Neuronal stem cell (in vitro differentiated cells): ENCODE measurements at regions not wholly inside any gene's neighbourhood (a gene's known extent, or its start where the extent isn't known, plus 50 kb on each side); places are given as distances from the start of the nearest gene placed in this dataset.

Experiments
- DNase-seq: peaks from one replicate; pipeline ENCODE4 v3.0.0-alpha.2; 2013; ENCODE audit warnings: low spot score
- H2AFZ ChIP-seq: one replicate; pipeline ENCODE4 v1.6.1; 2013; ENCODE audit warnings: mild to moderate bottlenecking, low read length, inconsistent platforms
- H2AK5ac ChIP-seq: 2 replicates; pipeline ENCODE4 v1.6.1; 2013; ENCODE audit warnings: low read depth, mild to moderate bottlenecking, inconsistent platforms, low read length, moderate library complexity, mixed read lengths
- H2BK120ac ChIP-seq: 2 replicates; pipeline ENCODE4 v1.6.1; 2013; ENCODE audit warnings: low read depth, mild to moderate bottlenecking, inconsistent platforms, low read length, moderate library complexity, mixed read lengths
- H2BK12ac ChIP-seq: one replicate; pipeline ENCODE4 v1.6.1; 2013; ENCODE audit warnings: low read length, inconsistent platforms
- H2BK15ac ChIP-seq: 2 replicates; pipeline ENCODE4 v1.6.1; 2013; ENCODE audit warnings: mild to moderate bottlenecking, low read length, inconsistent platforms, mixed read lengths
- H2BK5ac ChIP-seq: one replicate; pipeline ENCODE4 v1.6.1; 2013; ENCODE audit warnings: inconsistent platforms, mild to moderate bottlenecking, low read length, moderate library complexity
- H3K14ac ChIP-seq: one replicate; pipeline ENCODE4 v1.6.1; 2013; ENCODE audit warnings: low read length, inconsistent platforms
- H3K18ac ChIP-seq: 2 replicates; pipeline ENCODE4 v1.6.1; 2013; ENCODE audit warnings: low read length, inconsistent platforms
- H3K23ac ChIP-seq: 2 replicates; pipeline ENCODE4 v1.6.1; 2013; ENCODE audit warnings: low read depth, mild to moderate bottlenecking, mixed read lengths, low read length, inconsistent platforms; ENCODE audit not compliant: poor library complexity
- H3K27ac ChIP-seq: replicated peaks from 3 replicates; pipeline ENCODE4 v1.5.1; 2013; ENCODE audit warnings: low read length, inconsistent platforms
- H3K27me3 ChIP-seq, 3 experiments: 2 replicates each; pipeline ENCODE4 v1.6.1; 2013; ENCODE audit warnings: low read length in 3 of 3, mild to moderate bottlenecking in 2 of 3, inconsistent platforms in 1 of 3, low read depth in 1 of 3, mixed read lengths in 1 of 3, moderate library complexity in 1 of 3; ENCODE audit not compliant: control insufficient read depth in 3 of 3, insufficient read depth in 3 of 3
- H3K36me3 ChIP-seq, 2 donors: replicated peaks in 1 of 2; 2 replicates each; pipeline ENCODE4 v1.6.1; 2013; ENCODE audit warnings: low read length in 2 of 2; ENCODE audit not compliant: control insufficient read depth in 2 of 2, insufficient read depth in 2 of 2
- H3K4ac ChIP-seq: 2 replicates; pipeline ENCODE4 v1.6.1; 2013; ENCODE audit warnings: inconsistent platforms, mild to moderate bottlenecking, low read length, moderate library complexity
- H3K4me1 ChIP-seq, 2 donors: 1 replicate in 1 of 2; 2 replicates in 1 of 2; pipeline ENCODE4 v1.6.1; 2013; ENCODE audit warnings: low read length in 2 of 2, low read depth in 1 of 2; ENCODE audit not compliant: control insufficient read depth in 2 of 2, insufficient read depth in 1 of 2
- H3K4me2 ChIP-seq: one replicate; pipeline ENCODE4 v1.6.1; 2013; ENCODE audit warnings: mild to moderate bottlenecking, low read length, inconsistent platforms; ENCODE audit not compliant: insufficient read depth, poor library complexity, severe bottlenecking
- H3K4me3 ChIP-seq, 2 donors: 2 replicates each; pipeline ENCODE4 v1.5.1; 2013; ENCODE audit warnings: low read length in 2 of 2, mild to moderate bottlenecking in 2 of 2, inconsistent platforms in 1 of 2, moderate library complexity in 1 of 2
- H3K79me1 ChIP-seq: one replicate; pipeline ENCODE4 v1.6.1; 2013; ENCODE audit warnings: low read depth, mild to moderate bottlenecking, inconsistent platforms, low read length, moderate library complexity
- H3K9ac ChIP-seq: one replicate; pipeline ENCODE4 v1.6.1; 2013; ENCODE audit warnings: mild to moderate bottlenecking, low read depth, low read length, inconsistent platforms; ENCODE audit not compliant: poor library complexity
- H3K9me3 ChIP-seq, 2 donors: replicated peaks in 1 of 2; 2 replicates each; pipeline versions ENCODE3 to v1.6.1; 2013; ENCODE audit warnings: low read length in 2 of 2, mild to moderate bottlenecking in 2 of 2, inconsistent platforms in 1 of 2, low read depth in 1 of 2, mixed read lengths in 1 of 2, moderate library complexity in 1 of 2; ENCODE audit not compliant: control insufficient read depth in 2 of 2, insufficient read depth in 1 of 2
- H4K8ac ChIP-seq: one replicate; pipeline ENCODE4 v1.6.1; 2013; ENCODE audit warnings: low read depth, mild to moderate bottlenecking, inconsistent platforms, low read length, moderate library complexity
- H4K91ac ChIP-seq: one replicate; pipeline ENCODE4 v1.6.1; 2013; ENCODE audit warnings: low read length, low read depth, mild to moderate bottlenecking, inconsistent platforms; ENCODE audit not compliant: poor library complexity
- WGBS, 2 donors: extraction: QIAGEN DNeasy Blood & Tissue Kit; methylation state at CpG; one replicate each; pipeline ENCODE4 v1.1.7; 2013; ENCODE audit warnings: missing lambda C conversion rate in 2 of 2, mixed read lengths in 1 of 2; ENCODE audit not compliant: insufficient read length in 2 of 2, insufficient replicate concordance in 1 of 2; ENCODE audit errors: extremely low coverage in 2 of 2; 5-methylcytosine and 5-hydroxymethylcytosine counted together

- Histone ChIP-seq H4K8ac (no peak overlapping the region), H4K91ac (no peak overlapping the region), H3K36me3 (no peaks in the 10 kb centered on the region), H3K4ac (no peak overlapping the region), H3K79me1 (no peaks in the 10 kb centered on the region), H3K4me2 (no peak overlapping the region), H2BK12ac (no peak overlapping the region), H3K27me3 (peaks cover 0 to 8% (median 0%) of the 10 kb centered on the region in 3 experiments), H3K23ac (no peak overlapping the region), H3K4me3 (no peak overlapping the region), H3K9ac (no peak overlapping the region), H2BK120ac (no peak overlapping the region), H2AK5ac (no peak overlapping the region), H2BK5ac (no peak overlapping the region), H3K18ac (no peak overlapping the region), H3K9me3 (no peaks in the 10 kb centered on the region), H3K4me1 (peaks cover 0 to 5% of the 10 kb centered on the region in 2 donors), H2AFZ (no peak overlapping the region), H2BK15ac (no peak overlapping the region), H3K14ac (no peak overlapping the region), H3K27ac (no peak overlapping the region)
- no CpG with 5 or more reads among the region's 4 CpGs for WGBS, 2 donors
- no peak for DNase-seq
Measured at GRCh38 chrX:69362856-69363255, 141.3 kb upstream of the NALF2 start.

GRCh38 chrX:69362354-69362753, 141.8 kb upstream of the NALF2 start:
- Histone ChIP-seq H4K8ac (no peak overlapping the region), H2AK5ac (no peak overlapping the region), H3K9me3 (no peaks in the 10 kb centered on the region), H3K27ac (no peak overlapping the region), H4K91ac (no peak overlapping the region), H3K4ac (no peak overlapping the region), H3K79me1 (no peaks in the 10 kb centered on the region), H3K14ac (no peak overlapping the region), H3K4me1 (peaks cover 0 to 5% of the 10 kb centered on the region in 2 donors), H3K18ac (peak overlapping the region; percentile 38), H3K9ac (peak overlapping the region; percentile 21), H3K4me2 (no peak overlapping the region), H3K23ac (no peak overlapping the region), H3K36me3 (no peaks in the 10 kb centered on the region), H2AFZ (no peak overlapping the region), H3K27me3 (peaks cover 0 to 8% (median 0%) of the 10 kb centered on the region in 3 experiments), H2BK15ac (no peak overlapping the region), H3K4me3 (no peak overlapping the region), H2BK120ac (no peak overlapping the region), H2BK5ac (no peak overlapping the region), H2BK12ac (no peak overlapping the region)
- no CpG with 5 or more reads among the region's 5 CpGs for WGBS, 2 donors
- no peak for DNase-seq

- no peak for DNase-seq
- H3K14ac ChIP-seq, result no peak overlapping the region
- no CpG with 5 or more reads among the region's 5 CpGs for WGBS, 2 donors
- no peak overlapping the region for H2BK12ac ChIP-seq
- no peak overlapping the region for H4K8ac ChIP-seq
- no peak overlapping the region for H3K27ac ChIP-seq
- peaks cover 0 to 5% of the 10 kb centered on the region in 2 donors for H3K4me1 ChIP-seq
- no peak overlapping the region for H3K9ac ChIP-seq
- H2AFZ ChIP-seq, result no peak overlapping the region
- no peak overlapping the region for H2BK5ac ChIP-seq
- no peak overlapping the region for H3K4ac ChIP-seq
- H2BK120ac ChIP-seq, result no peak overlapping the region
- H4K91ac ChIP-seq, result no peak overlapping the region
- H3K9me3 ChIP-seq, result no peaks in the 10 kb centered on the region
- H3K4me3 ChIP-seq, result no peak overlapping the region
- H3K18ac ChIP-seq, result no peak overlapping the region
- H3K23ac ChIP-seq, result no peak overlapping the region
- no peak overlapping the region for H2AK5ac ChIP-seq
- no peak overlapping the region for H3K4me2 ChIP-seq
- H3K36me3 ChIP-seq, result no peaks in the 10 kb centered on the region
- no peak overlapping the region for H2BK15ac ChIP-seq
- peaks cover 0 to 8% (median 0%) of the 10 kb centered on the region in 3 experiments for H3K27me3 ChIP-seq
- H3K79me1 ChIP-seq, result no peaks in the 10 kb centered on the region
Measured at GRCh38 chrX:69361311-69361845, 142.7 kb upstream of the NALF2 start.

- Histone ChIP-seq H3K23ac (no peak overlapping the region), H2AK5ac (no peak overlapping the region), H2BK120ac (no peak overlapping the region), H2AFZ (no peak overlapping the region), H4K8ac (no peak overlapping the region), H3K27me3 (no peaks in the 10 kb centered on the region), H3K18ac (no peak overlapping the region), H3K79me1 (no peaks in the 10 kb centered on the region), H3K36me3 (no peaks in the 10 kb centered on the region), H2BK5ac (no peak overlapping the region), H3K4me3 (no peak overlapping the region), H3K4me1 (peaks cover 0 to under 1% of the 10 kb centered on the region in 2 donors), H3K9me3 (no peaks in the 10 kb centered on the region), H2BK12ac (no peak overlapping the region), H3K27ac (no peak overlapping the region), H3K4me2 (no peak overlapping the region), H4K91ac (no peak overlapping the region), H3K9ac (no peak overlapping the region), H3K14ac (no peak overlapping the region), H2BK15ac (no peak overlapping the region), H3K4ac (no peak overlapping the region)
- no peak for DNase-seq
- no CpG with 5 or more reads among the region's 2 CpGs for WGBS, 2 donors
Measured at GRCh38 chrX:69357317-69357716, 146.8 kb upstream of the NALF2 start.
